DND-41 (cell line): ENCODE measurements at regions not wholly inside any gene's neighbourhood (a gene's known extent, or its start where the extent isn't known, plus 50 kb on each side); places are given as distances from the start of the nearest gene placed in this dataset.

Experiments used
- CTCF ChIP-seq: IDR thresholded peaks from 2 replicates; pipeline ENCODE4 v1.5.1; 2012; ENCODE audit warnings: borderline replicate concordance, low read length, moderate library complexity, mild to moderate bottlenecking; ENCODE audit not compliant: poor library complexity, severe bottlenecking; ENCODE audit errors: extremely low read depth
- EZH2 ChIP-seq: IDR thresholded peaks from 3 replicates; pipeline ENCODE4 v1.6.1; 2012; ENCODE audit warnings: borderline replicate concordance, low read depth, mild to moderate bottlenecking, moderate library complexity, low read length, inconsistent platforms; ENCODE audit not compliant: severe bottlenecking

DNA sequence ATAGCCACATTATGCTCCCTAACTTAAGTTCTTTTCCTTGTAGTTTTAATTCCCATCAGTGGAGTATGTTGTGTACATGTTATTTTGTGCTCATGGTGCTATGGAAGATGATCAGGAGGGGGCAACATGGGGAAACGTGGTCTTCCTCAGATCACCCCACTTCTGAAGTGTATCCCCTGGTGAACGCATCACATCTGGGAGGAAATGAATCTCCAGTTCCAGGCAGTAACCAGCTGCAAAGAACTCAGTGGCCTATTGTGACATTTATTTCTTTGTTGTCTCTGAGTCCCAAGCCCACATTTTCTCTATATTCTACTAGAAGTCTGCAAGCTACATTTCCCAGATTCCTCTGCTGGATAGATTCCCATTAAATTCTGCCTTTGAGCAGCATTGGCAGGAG, 217.0 kb downstream of the SATB1 start:
- no peak for TF ChIP-seq CTCF
- no peak for TF ChIP-seq EZH2
